ENCODE measurements at regions not wholly inside any gene's neighbourhood (a gene's known extent, or its start where the extent isn't known, plus 50 kb on each side); places are given as distances from the start of the nearest gene placed in this dataset.
A peak's percentile ranks its signal among the peaks of the same experiment; 100 is the strongest.

DNA sequence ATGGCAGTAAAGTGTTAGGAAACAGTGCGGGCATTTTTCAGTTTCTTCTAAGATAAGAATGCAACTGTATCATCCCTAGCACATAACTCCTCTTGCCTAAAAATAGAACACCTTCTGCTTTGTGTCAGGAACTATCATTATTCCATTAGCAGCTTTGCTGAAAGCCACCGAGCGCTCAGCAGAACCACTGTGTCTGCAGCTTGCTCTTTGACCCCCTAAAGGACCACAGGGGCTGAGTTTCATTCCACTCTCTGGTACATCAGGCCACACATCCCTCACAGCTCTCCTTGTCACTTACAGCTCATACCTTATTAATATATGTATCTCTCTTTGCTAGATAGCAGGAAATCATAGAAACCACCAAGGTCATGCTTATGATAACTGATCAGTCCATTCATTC is 360.2 kb downstream of the KCNA4 start:
- Histone ChIP-seq H3K9me3 (ENCODE audit: severe bottlenecking) (no peaks in the 10 kb centered on the region), H3K27me3 (ENCODE audit: insufficient read depth, low read depth, severe bottlenecking) (no peaks in the 10 kb centered on the region), H3K4me3 (ENCODE audit: low read depth, low read length) (no peak overlapping the region), H3K36me3 (no peaks in the 10 kb centered on the region), H3K27ac (no peak overlapping the region)
- TF ChIP-seq, protein P1, sequence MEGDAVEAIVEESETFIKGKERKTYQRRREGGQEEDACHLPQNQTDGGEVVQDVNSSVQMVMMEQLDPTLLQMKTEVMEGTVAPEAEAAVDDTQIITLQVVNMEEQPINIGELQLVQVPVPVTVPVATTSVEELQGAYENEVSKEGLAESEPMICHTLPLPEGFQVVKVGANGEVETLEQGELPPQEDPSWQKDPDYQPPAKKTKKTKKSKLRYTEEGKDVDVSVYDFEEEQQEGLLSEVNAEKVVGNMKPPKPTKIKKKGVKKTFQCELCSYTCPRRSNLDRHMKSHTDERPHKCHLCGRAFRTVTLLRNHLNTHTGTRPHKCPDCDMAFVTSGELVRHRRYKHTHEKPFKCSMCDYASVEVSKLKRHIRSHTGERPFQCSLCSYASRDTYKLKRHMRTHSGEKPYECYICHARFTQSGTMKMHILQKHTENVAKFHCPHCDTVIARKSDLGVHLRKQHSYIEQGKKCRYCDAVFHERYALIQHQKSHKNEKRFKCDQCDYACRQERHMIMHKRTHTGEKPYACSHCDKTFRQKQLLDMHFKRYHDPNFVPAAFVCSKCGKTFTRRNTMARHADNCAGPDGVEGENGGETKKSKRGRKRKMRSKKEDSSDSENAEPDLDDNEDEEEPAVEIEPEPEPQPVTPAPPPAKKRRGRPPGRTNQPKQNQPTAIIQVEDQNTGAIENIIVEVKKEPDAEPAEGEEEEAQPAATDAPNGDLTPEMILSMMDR (IDR thresholded peaks at IDR 0.05; ENCODE audit: low read depth, low read length), result no peak
- no peak for DNase-seq

DNA sequence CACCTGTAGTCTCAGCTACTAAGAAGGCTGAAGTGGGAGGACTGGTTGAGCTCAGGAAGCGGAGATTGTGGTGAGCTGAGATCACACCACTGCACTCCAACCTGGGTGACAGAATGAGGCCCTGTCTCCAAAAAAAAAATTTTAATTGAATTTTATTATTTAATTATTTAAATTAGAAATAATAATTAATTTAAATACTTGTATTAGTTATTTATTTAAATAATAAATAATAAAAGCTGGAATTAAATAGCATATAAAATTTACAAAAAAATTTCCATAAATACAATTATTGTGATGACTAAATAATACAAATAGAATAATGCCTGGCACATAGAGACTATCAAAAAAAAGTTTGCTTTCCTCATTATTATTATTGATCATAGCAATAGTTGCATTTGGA is 371.5 kb downstream of the KCNA4 start:
- H3K4me3 ChIP-seq (ENCODE audit: low read depth, low read length), result no peak overlapping the region
- H3K27ac ChIP-seq, result no peak overlapping the region
- no peaks in the 10 kb centered on the region for H3K36me3 ChIP-seq
- no peak for DNase-seq
- TF ChIP-seq, protein P1 (IDR thresholded peaks at IDR 0.05; ENCODE audit: low read depth, low read length), result no peak
- no peaks in the 10 kb centered on the region for H3K27me3 ChIP-seq (ENCODE audit: insufficient read depth, low read depth, severe bottlenecking)
- H3K9me3 ChIP-seq (ENCODE audit: severe bottlenecking), result no peaks in the 10 kb centered on the region

DNA sequence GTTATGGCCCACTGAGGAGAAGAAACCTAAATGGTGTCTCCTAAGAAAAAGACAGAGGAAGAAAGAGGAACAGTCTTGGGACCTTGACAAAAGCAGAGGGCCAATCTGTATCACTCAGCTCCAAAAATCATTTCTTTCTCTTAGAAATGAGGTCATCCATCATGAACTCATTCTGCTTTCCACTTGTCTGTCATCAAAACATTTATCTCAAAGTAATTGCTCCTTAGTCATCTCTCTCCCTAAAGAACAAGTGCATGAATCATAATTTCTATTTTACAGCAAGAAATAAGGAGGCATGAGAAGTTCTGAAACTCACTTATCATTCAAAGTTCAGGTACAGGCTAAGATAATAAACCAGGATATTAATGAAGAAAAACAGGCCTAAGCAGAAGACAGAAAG is 375.6 kb downstream of the KCNA4 start:
- DNase-seq, result no peak
- Histone ChIP-seq H3K27ac (no peak overlapping the region), H3K27me3 (ENCODE audit: insufficient read depth, low read depth, severe bottlenecking) (no peaks in the 10 kb centered on the region), H3K36me3 (no peaks in the 10 kb centered on the region), H3K4me3 (ENCODE audit: low read depth, low read length) (no peak overlapping the region), H3K9me3 (ENCODE audit: severe bottlenecking) (no peaks in the 10 kb centered on the region)
- TF ChIP-seq, protein P1 (IDR thresholded peaks at IDR 0.05; ENCODE audit: low read depth, low read length), result no peak

DNA sequence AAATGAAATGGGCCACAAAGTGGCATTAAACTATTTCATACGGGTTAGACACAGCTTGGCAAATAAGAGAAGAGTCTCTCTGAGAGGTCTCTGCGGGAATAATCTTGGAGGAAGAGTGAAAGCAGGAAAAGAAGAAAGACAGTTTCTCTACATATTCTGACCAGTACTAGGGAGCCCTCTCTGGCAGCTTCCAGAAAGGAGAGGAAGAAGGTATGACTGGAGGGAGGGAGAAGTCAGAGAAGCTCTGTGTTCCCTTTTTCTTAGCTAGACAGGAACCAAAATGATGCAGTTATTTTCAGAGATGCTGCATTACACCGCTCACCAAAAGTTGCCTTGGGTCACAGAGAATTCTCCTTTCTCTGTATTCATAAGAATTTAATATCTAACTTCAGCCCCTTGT is 382.1 kb downstream of the KCNA4 start:
- TF ChIP-seq, protein P1 (IDR thresholded peaks at IDR 0.05; ENCODE audit: low read depth, low read length), result no peak
- H3K36me3 ChIP-seq, result no peaks in the 10 kb centered on the region
- no peak for DNase-seq
- no peak overlapping the region for H3K27ac ChIP-seq
- H3K4me3 ChIP-seq (ENCODE audit: low read depth, low read length), result no peak overlapping the region
- H3K9me3 ChIP-seq (ENCODE audit: severe bottlenecking), result no peaks in the 10 kb centered on the region
- no peaks in the 10 kb centered on the region for H3K27me3 ChIP-seq (ENCODE audit: insufficient read depth, low read depth, severe bottlenecking)

DNA sequence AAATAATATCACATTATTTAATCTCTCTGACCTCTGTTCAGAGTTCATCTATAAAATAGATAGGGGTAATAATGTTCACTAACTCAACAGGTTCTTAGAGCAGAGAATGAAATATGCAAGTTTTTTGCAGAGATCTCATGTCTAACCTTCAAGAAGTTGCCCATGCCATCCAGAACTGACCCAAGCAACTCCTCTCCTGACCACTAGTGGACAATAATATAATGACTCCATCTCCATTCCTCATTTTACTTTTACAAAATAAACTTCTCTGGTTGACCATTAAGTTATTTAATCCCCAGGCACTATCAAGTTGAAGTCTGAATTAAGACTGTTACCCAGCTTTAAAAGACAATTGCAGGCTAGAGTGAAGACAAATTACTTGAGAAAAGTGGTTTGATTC is 382.6 kb downstream of the KCNA4 start:
- TF ChIP-seq, protein P1 (IDR thresholded peaks at IDR 0.05; ENCODE audit: low read depth, low read length), result peak; percentile 48
- DNase-seq, result no peak
- Histone ChIP-seq H3K27me3 (ENCODE audit: insufficient read depth, low read depth, severe bottlenecking) (no peaks in the 10 kb centered on the region), H3K27ac (no peak overlapping the region), H3K9me3 (ENCODE audit: severe bottlenecking) (no peaks in the 10 kb centered on the region), H3K36me3 (no peaks in the 10 kb centered on the region), H3K4me3 (ENCODE audit: low read depth, low read length) (no peak overlapping the region)

DNA sequence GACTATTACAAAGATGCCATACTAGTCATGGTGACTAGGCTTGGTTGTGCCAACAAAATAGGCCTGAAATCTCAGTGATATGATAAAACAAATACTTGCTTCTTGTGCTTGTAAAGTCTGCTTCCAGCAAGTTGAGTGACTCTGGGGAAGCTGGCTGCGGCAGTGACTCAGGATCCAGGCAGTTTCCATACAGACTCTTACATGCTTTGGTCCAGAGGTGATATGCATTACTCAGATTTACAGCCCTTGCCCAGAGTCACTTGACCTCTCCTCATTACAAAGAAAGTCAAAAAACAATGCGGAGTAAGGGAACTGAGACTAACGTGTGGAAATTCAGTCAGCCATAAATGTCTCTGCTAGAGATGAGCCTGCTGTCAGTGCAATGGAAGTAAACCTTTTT is 387.5 kb downstream of the KCNA4 start:
- H3K27ac ChIP-seq, result no peak overlapping the region
- no peaks in the 10 kb centered on the region for H3K27me3 ChIP-seq (ENCODE audit: insufficient read depth, low read depth, severe bottlenecking)
- no peaks in the 10 kb centered on the region for H3K9me3 ChIP-seq (ENCODE audit: severe bottlenecking)
- no peak for DNase-seq
- H3K4me3 ChIP-seq (ENCODE audit: low read depth, low read length), result no peak overlapping the region
- no peaks in the 10 kb centered on the region for H3K36me3 ChIP-seq
- TF ChIP-seq, protein P1 (IDR thresholded peaks at IDR 0.05; ENCODE audit: low read depth, low read length), result no peak
